WI38 (cell line): ENCODE measurements at regions not wholly inside any gene's neighbourhood (a gene's known extent, or its start where the extent isn't known, plus 50 kb on each side); places are given as distances from the start of the nearest gene placed in this dataset.

Source experiments
- H3K4me3 ChIP-seq: 2 replicates; pipeline ENCODE4 v1.5.1; 2011; ENCODE audit warnings: low read depth, mild to moderate bottlenecking, control low read depth, low read length
- TF ChIP-seq, protein P1 (sequence below): IDR thresholded peaks from 2 replicates; pipeline ENCODE4 v1.5.1; 2012; ENCODE audit warnings: low read depth, mild to moderate bottlenecking, control low read depth, low read length

DNA sequence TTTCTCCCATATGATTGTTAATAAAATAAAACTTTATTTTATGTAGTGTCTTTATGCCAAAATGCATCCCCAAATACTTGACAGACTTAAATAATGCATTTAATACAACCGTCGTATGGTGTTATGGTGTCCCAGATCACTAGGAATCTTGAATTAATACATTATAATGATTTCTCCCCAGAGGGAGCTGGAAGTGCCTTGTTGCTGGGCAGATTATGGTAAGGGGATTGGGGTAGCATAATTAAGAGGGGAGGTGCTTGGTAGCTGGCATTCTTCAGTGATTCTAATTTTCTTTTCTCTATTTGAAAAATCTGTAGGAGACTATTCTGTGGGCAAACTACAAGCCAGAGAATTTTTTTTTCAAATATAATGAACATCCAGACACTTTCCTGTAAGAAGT is 1043.7 kb downstream of the ADGRL2 start:
- no peak overlapping the region for H3K4me3 ChIP-seq
- TF ChIP-seq, protein P1, sequence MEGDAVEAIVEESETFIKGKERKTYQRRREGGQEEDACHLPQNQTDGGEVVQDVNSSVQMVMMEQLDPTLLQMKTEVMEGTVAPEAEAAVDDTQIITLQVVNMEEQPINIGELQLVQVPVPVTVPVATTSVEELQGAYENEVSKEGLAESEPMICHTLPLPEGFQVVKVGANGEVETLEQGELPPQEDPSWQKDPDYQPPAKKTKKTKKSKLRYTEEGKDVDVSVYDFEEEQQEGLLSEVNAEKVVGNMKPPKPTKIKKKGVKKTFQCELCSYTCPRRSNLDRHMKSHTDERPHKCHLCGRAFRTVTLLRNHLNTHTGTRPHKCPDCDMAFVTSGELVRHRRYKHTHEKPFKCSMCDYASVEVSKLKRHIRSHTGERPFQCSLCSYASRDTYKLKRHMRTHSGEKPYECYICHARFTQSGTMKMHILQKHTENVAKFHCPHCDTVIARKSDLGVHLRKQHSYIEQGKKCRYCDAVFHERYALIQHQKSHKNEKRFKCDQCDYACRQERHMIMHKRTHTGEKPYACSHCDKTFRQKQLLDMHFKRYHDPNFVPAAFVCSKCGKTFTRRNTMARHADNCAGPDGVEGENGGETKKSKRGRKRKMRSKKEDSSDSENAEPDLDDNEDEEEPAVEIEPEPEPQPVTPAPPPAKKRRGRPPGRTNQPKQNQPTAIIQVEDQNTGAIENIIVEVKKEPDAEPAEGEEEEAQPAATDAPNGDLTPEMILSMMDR = no peak

DNA sequence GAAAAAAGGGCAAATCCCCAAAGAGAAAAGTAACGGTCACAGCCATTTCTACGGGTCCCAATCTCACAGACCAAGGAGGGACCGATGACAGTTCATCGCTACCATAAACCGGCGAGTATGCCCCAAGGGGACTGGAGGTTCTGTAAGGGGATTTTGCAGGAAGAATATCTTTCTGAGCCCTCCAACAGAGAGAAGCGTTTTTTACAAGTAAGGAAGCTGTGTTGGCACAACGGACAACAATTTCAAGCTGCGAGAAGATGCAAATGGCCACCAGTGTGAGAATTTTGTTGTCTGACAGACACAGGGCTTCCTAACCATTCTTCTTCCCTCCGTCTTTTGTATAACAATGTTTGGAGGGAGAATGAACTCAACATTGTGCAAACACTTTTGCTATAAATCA is 1043.1 kb downstream of the ADGRL2 start:
- no peak overlapping the region for H3K4me3 ChIP-seq

DNA sequence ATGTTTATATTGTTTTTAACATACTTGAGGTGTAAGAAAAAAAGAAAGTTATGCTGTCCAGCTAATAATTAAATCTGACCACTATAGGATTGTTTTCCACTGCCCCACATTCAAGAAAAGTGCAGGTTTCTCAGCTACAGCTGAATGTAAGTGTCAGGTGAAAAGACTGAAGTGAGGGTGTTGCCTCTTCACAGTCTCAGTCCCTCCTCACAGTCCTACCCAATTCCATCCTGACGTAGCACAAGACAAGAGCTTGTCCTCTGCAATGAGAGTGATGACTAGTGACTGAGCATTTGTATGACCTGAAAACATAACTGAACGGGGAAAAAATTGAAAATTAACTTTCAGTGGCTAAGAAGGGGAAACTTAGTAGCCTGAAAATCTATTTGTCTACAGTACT is 1039.5 kb downstream of the ADGRL2 start:
- no peak overlapping the region for H3K4me3 ChIP-seq
- TF ChIP-seq, protein P1 = no peak

More for the DNA sequence above, 1043.1 kb downstream of the ADGRL2 start:
- TF ChIP-seq, protein P1 = no peak

DNA sequence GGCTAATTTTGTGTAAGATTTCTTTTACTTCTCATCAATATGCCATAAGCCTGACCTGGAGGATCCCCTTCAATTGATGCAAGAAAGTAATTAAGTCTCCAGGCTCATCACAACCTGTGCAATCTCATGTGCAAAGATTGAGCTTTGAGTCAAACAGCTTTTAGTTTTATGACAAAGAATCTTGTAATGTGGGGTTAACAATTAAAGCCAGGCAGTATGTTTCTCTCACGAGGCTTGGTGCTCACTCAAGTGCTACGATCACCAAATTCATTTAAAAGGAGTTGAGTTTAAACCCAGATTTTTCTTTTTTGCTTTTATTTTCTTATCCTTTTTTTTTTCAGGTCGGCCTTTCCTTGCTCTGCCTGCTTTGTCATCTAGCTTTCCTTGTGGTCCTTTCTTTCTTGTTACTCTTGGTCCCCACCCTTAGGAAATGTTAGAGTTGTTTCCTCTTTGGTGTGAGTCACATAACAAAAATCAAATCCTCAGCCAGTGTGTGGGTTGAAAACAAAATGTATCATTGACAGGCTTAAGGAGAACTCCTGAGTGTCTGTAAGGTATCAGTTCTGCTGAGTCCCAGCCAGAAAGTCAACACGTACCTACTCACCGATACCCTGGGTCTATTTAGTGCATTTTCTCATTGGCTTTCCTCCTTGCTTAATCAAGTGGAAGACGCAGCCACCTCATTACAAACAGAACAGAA is 1037.2 kb downstream of the ADGRL2 start:
- H3K4me3 ChIP-seq = no peak overlapping the region
- TF ChIP-seq, protein P1 = no peak

DNA sequence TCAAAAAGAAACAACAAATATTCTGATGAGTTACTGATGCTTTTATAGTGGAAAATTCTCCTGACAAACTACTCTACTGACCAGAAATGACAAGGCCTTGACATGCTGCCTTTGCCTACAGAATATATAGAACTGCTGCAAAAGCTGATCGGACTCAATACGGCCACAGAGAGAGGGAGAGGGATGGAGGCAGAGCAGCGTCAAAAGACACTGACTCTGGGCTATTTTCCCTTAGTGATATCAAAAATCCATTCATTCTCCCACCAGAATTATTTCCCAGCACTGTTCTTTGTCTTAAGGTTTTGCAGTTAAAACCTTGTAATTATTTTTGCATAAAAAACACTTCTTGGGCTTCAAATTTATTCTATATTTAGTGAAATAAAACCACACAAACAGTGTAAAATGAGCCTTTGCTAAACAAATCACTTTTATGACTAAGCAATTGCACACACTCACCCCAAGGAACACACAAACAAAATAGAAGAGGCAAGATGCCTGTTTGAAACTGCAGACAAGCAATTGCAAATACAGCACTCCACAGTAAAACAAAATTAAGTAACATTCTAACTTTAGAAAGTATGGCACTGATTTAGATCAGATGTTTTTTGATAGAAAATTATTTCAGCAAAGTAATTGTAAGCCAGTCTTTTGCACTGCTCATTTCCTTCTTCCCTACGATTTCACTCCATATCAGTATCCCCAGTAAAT is 1036.4 kb downstream of the ADGRL2 start:
- TF ChIP-seq, protein P1 = no peak
- H3K4me3 ChIP-seq = no peak overlapping the region

DNA sequence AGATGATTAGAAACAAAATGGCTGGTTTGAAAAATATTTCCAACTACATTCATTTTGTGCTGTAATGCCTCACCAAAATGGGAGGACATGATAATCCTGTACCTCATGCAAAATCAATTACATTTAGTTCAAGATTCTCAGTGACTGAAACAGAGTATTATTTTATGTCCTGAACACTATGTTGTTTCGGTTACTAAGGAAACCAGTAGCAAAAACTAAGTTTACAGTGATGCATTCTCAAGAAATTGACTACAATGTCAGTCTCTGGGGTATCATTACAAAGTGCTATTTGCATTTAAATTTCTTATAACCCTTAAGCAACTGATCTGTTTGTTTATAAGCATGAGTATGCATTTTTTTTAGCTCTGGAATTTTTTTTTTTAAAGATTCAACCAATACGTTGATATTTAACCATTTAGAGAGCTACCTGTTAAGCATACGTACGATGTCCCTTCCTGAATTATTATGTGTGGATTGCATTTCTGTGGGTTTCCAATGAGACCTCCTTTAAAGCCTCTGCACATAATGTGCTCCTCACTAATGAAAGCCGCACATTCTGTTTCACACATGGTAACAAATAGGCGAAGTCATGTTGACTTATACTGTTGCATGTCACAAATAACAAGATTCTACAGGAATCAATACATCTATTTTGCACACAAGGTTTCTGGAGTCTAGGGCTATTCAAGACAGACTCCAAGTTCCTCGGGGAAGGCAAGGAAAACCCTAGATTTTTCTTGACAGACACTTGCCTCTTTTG is 1035.7 kb downstream of the ADGRL2 start:
- TF ChIP-seq, protein P1 = no peak
- H3K4me3 ChIP-seq = no peak overlapping the region
